T follicular helper cell (primary cell): ENCODE measurements at regions not wholly inside any gene's neighbourhood (a gene's known extent, or its start where the extent isn't known, plus 50 kb on each side); places are given as distances from the start of the nearest gene placed in this dataset.

Experiments
- DNase-seq: peaks from one replicate; pipeline ENCODE4 v3.0.0-alpha.2; 2020; ENCODE audit warnings: low read depth

DNA sequence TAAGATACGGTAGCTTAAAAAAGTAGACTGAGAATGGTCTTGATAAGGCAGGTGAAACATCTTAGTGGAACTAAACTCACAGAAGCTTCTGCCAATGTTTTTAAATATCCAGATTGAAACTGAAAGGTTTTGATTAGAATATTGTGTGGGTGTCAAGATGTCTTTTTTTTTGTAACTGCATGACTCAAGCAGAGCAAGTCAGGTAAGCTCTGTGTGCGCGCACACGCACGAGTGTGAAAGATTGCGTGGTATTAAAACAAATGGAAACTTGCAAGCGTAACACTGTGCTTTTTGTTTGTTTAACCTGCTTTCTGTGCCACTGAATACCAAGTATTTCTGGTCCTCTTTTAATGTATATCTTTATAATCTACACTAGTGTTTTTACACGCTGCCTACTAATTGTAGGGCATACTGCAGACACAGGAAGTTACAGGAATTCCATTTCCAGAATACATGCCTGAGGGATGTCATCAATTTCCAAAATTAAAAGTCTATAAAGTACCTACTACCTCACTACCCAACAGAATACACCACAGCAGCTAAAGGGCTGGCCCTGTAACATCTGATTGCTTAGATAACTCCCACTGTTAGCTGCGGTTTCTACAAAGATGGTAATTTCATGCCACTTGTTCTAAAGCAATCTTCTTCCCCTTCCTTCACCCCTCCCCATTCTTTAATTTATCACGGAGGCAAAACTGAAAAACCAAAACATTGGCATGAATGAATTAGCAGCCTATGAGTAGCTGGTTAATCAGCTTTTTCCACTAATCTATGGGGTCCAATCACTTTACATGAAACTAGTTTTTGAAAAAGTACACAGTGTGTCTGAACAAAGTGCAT lies 472.8 kb downstream of the SHQ1 start:
- no peak for DNase-seq

DNA sequence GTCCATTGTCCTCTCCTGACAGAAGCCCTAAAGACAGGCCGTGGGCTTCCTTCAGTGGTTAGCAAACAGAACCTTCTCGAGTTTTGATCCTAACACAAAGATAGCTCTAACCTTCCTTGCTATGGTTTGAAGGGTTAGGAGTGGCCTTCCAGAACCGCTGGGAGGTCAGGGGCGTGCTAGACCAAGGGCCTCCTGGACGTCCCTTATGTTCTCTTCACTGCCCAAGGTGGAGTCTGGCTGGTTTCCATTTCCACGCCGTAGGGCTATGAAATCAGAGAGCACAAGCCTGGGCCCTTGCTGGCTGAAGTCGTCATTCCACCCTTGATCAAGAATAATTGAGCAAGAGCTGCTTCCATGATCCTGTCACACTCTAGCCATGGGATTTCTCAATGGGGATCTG lies 475.1 kb downstream of the SHQ1 start:
- DNase-seq: no peak

DNA sequence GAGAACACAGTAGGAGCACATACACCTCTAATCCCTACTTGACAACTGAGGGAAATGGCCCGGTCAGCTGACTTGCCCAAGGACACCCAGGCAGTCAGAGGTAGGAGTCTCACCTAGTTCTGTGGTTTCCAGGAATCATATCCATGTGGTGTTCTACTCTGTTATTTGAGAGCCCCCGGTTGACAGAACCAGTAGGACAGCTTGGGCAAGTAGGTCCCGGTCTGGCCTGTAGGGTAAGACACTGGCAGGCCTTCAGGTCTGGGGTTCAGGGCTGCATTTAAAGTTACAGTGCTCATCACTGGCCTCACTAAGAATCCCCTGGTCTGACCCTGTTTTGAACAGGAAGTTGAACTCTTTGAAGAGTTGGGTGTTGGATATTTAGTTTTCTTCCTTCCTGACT lies 476.1 kb downstream of the SHQ1 start:
- no peak for DNase-seq

DNA sequence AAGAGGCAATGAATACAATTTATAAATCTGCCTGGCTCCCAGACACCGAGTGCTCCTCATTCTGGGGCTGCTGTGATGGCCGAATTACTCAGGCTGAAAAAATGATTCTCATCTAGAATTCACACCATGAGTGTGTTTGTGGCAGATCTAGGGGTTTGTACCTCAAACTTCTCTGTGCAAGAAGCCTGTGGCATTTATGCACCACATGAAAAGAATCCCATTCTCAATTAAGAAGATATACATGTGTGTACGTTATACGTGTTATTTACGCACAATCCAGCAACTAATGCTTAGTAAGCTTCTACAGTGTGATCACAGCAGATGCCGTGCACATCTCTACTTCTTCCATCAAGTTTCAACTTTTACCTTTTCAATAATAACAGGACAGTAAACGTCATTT lies 476.8 kb downstream of the SHQ1 start:
- DNase-seq: no peak

DNA sequence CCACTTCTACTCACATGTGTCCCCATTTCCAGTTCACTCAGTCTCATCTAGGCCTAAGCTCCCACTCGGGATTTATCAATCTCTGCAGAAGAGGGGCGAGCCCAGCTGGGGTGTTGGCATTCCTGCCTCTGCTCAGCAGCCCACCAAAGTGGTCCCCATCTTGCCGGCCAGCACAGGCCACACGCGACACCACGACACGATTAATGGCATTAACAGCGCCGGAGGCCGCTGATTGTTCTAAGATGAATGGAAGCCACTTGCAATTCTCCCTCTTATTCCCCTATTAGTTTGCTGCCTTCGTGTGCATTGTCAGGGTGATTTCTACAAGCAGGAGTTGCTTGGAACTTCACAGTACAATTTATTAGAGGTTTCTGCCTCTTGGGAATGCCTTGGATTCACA lies 477.3 kb downstream of the SHQ1 start:
- no peak for DNase-seq

DNA sequence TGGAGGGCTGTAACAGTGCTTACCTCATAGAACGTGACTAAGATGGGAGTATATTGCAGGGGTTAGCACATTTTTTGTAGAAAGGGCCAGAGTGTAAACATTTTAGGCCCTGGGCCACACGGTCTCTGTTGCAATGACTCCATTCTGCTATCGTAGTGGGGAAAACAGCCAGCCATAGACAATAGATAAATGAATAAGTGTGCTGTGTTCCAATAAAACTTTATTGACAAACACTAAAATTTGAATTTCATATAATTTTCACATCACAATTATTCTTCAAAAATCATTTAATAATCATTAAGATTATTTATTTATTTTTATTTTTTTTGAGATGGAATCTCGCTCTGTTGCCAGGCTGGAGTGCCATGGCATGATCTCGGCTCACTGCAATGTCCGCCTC lies 478.6 kb downstream of the SHQ1 start:
- DNase-seq: no peak

DNA sequence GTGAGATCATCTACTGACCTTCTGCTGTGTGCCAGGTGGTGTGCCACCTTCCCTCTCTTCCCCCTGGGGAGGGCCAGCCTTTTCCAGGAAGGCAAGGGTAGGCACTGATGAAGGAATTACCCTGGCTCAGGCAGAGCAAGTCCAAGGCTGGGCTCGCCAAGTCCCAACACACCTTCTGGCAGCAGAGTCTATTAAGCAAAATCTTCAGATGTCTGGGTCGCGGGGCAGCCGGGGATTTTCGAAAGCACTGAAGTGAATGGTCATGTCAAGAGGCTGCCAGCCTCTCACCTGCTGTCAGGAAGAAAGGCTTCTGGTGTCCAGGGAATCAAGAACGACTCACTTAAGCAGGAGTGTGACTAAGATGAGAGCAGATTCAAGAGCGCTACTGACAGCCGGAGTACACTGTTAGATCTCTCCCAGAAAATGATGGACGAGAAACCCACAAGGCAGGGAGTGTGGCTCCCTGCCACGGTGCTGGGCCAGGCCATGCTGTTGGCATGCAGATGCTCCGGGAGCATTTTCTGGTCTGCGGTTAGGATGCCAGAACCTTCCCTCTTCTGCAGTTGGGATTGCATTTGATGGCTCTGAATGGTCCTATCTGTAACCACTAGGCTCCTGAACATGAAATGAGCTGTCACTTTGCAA lies 479.8 kb downstream of the SHQ1 start:
- DNase-seq: no peak

DNA sequence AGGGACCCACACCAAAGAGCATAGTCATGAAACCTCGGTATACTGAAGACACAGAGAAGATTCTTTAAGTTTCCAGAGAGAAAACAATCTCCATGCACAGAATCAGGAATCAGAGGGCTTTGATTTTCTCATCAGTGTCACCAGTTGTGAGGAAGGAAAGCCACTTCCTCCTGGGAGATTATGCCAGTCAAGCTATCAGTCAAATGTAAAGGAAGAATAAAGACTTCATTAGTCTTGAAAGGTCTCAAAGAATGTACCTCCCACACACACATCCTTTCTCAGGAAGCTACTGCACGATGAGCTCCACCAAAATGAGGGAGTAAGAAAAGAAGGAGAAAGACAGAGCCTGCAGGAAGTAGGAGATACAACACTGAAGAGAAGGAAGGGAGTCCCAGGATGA lies 486.3 kb downstream of the SHQ1 start:
- no peak for DNase-seq

DNA sequence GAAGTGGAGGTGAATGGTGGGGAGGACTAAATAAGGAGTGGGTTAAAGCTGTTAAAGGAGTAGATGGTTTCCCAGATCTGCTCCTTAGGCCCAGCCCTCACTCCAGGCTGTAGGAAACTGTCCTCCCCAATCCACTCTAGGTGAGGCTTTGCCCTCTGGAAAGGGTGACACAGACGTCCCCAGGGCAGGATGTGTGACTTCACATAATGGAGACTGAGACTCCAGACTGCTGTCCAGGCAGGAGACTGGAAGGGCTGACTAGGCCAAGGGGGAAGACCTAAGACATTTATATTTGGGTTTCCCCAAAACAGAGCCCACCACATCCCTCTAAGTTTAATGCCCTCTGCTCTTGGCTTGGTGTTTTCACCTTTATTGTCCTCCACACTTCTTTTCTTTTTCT lies 488.5 kb downstream of the SHQ1 start:
- no peak for DNase-seq

DNA sequence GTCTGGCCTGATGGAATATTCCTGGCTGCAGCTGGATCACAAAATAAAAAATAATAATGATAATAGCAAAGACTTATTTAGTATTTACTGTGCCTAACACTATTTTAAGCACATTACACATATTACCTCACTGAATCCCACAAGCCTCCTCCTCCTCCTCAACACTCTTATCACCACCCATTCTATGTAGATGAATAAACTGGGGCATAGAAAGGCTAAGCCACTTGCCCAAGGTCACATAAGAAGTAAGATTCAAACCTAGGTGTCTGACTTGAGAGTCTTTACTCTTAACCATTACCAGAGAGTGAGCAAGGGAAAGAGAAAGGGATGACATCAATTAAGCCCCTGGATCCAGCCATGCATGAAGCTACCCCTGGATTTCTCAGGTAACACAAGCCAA lies 493.1 kb downstream of the SHQ1 start:
- DNase-seq: no peak

DNA sequence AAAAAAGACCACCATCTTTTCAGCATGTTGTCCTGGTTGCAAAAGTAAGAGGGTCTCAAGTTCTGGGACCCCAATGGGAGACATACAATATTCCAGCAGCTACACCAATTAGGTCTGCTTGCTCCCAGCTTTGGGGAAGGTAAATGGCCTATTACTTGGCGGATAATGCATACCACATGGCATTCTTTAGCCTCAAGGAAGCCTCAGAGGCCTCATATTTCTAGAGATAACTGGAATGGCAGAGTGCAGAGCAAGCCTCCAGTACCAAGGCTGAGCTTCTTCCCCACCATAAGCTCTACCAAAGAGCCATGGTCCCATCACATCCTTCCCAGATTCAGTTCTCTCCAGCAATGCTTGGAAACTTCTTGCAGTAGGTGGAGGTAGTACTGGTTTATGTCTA lies 493.8 kb downstream of the SHQ1 start:
- no peak for DNase-seq

DNA sequence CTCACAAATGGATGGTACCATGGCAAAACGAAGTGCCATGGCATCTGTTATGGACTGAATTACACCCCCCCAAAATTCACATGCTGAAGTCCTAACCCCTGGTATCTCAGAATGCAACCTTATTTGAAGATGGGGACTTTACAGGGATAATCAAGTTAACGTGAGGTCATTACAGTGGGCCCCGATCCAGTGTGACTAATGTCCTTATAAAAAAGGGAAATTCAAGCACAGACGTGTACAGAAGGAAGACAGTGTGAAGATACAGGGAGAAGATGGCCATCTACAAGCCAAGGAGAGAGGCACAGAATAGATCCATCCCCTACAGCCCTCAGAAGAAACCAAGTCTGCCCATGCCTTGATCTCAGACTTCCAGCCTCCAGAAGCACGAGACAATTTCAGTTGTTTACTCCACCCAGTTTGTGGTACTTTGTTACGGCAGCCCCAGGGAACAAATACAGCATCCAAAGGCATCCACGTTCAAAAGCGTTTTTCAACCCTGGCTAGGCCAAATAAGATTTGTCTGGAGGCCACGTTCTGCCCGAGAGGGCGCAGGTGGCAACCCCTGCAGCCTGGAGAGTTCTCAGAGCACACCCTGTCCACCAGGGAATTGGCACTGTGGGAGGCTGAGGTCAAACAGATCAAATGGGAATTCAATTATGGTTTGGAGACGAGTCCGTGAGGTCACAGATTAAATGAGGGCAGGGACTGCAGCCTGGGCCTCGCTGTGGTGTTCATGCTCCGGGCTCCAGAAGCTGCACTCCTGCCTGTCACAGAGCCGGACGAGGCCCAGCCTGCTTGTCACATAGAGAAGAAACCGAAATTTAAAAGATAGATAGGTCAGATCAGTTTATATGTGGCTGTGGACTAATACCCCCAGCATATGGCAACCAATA lies 494.8 kb downstream of the SHQ1 start:
- DNase-seq: no peak

DNA sequence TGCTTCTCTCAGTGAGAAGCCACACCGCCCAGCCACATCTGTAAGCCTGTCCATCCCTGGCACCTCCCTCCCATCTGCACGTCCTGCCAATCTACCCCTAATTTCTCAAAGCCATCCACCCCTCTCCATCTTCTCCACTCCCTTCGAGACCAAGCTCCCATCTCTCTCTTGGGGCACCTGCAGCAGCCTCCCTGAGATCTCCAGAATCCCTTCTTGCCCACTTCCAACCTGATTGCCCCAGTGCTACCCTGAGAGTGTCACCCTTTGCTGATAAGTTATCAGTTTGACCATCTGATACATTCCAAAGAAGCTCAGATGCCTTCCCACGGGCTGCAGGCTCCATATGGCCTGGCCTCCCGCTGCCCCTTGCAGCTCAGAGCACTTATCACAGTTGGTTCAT lies 496.1 kb downstream of the SHQ1 start:
- DNase-seq: no peak

DNA sequence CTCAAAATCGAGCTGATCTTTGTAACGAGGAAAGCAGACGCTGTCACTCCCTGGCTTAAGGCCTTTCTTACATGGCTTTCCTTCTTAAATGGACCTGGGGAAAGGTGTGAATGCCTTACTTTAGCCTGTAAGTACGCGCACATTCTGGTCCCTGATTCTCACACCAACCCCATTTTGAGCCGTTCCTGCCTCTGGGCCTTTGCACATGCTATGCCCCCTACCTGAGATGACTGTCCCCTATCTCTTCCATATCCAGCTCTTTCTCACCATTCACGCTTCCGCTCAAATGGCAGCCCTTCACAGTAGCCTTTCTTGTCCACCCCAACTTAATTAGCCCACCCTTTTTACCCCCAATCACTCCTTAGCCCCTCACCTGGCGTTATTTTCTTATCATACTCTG lies 496.7 kb downstream of the SHQ1 start:
- no peak for DNase-seq

DNA sequence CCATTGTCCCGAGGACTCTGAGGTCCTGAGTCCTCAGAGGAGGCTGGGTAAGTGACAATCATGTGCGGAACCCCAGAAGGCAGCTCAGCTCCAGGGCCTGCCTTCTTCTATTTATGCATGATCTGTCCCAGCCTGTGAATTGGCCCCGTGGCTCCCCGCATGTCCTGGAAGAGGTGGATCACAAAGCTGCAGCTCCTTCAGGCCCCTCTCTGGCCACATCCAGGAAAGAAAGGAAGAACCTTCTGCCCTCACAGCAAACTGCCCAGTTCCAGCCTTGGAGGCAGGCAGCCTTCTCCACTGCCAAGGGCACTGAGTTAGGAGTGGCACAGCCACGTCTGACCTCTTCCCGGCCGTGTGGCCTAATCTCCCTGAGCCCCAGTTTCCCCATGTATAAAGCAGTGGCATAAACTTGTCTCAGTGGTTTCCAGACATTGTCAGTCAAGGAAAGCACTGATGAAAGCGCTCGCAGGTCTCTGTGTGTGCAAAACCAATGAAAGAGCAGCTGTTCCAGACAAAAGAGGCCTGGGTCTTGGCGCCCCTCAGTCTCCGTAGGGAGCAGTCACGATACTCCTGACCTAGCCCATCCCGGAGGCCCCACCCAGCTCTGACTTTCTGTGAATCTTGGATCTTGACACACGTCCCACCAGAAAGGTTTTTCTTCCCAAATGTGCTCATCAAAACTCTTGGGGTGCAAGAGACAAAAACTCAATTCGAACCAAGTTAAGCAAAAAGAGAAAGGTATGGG lies 497.3 kb downstream of the SHQ1 start:
- DNase-seq: no peak

DNA sequence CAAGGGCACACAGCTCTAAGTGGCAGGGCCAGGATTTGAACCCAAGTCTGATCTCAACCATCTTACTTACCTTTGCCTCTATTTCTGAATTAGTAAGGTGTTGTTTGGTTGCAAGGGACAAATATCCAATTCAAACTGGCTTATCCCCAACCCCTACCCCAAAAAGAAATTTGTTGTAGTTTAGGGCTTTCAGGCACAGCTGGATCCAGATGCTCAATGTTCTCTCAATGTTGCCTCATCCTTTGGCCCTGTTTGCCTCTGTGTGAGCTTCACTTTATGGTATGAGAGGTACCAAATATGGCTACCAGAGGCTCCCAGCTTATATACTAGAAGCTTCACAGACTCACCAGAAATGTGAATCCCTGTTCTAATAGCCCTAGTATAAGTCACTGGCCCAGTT lies 499.9 kb downstream of the SHQ1 start:
- no peak for DNase-seq

DNA sequence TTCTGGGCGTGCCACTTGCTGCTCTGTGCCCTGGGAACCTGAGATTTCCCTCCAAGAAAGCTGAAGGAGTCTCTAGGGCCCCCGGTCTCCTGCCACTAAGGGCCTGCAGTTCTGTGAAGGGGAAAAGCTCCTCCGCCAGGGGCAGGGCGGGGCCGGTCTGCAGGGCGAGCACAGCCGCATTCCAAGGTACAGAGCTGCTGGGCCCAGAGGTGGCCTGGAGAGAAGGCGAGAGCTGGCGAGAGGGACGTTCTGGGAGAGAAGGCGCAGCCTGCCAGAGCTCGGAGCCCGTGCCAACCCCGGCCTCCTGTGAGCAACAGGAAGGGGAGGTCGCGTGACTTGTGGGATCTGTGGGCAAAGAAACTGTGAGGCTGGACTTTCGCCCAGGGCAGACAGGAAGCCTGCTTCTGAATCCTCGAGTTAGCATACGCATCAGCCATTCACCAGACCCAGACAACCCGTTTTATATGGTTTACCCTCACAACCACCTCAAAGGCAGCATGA lies 500.4 kb downstream of the SHQ1 start:
- DNase-seq: peak; percentile 30

DNA sequence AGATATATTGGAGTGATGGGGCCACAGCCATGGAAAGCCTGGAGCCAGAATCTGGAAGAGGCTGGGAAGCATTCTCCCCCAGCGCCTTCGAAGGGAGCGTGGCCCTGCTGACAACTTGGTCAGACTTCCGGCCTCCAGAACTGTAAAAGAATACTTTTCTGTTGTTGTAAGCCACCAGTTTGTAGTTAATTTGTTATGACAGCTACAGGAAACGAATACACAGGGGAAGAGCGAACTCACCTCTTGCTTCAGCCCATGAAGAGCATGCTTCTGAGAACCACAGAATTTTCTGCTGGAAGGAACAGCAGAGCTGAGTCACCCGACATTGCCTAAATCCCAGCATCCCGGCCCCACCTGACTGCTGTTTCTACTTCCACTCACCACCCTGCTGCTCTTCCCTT lies 501.7 kb downstream of the SHQ1 start:
- no peak for DNase-seq

DNA sequence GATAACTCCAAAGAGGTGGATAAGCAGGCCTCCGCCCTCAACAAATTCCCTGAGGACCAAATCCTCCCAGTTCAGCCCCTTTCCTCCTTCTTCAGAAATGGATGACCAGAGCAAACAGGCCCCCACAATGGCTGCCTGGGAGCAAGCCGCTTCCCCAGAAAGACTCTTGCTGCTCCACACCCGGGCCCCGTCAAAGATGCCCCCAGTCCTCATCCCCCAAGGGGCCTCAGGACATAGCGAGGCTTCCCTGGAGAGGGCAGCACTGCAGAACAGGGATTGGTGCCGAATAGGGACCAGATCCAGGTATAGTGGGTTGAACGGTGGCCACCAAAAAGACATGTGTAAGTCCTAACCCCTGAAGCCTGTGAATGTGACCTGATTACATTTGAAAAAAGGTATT lies 502.3 kb downstream of the SHQ1 start:
- DNase-seq: no peak

DNA sequence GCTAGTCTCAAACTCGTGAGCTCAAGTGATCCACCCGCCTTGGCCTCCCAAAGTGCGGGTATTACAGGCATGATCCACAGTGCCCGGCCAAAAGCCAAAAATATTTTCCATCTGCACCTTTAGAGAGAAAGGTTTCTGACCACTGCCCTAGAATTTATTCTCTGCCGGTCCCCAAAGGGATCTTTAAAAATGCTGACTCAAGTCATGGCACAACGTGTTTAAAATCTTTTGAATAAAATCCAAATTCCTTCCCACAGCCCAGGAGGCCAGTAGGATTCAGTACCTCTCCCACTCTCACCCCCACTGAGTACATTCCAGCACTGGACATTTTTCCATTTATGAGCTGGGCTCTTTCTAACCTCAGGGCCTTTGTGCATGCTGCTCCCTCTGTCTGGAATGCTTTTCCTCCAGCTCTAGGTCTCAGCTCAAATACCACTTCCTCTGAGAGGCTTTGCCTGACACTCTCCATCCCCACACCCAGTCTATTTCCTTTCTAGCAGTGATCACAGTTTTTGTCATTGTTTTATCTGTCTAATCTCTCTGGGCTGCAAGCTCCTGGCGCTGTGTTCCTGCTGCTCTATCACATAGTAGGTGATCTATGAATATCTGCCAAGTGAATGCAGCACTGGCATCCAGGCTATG lies 502.9 kb downstream of the SHQ1 start:
- DNase-seq: no peak

DNA sequence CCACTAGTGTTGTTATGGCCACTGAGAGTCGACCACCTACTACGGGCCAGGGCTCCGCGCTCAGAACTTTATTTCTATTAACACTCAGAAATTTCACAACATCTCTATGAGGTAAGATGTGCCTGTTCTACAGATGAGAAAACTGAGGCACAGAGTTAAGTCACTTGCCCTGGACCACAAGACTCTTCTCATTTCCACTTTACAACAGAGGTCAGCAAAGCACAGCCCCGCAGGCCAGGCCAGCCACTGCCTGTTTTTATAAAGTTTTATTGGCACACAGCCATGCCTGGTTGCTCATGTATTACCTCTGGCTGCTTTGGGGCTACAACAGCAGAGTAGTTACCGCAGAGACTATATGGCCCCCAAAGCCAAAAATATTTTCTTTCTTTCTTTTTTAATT lies 503.6 kb downstream of the SHQ1 start:
- no peak for DNase-seq
